OCI-LY1 (cell line): ENCODE measurements at regions not wholly inside any gene's neighbourhood (a gene's known extent, or its start where the extent isn't known, plus 50 kb on each side); places are given as distances from the start of the nearest gene placed in this dataset.

ENCODE experiments used
- CTCF ChIP-seq: fragments of 200-600 bp; sonication (generic), shearing (Covaris generic); IDR thresholded peaks from 2 replicates; pipeline ENCODE4 v1.5.1; 2017; ENCODE audit warnings: mild to moderate bottlenecking, antibody characterized with exemption, low read length, moderate library complexity, mixed read lengths
- EZH2 ChIP-seq: fragments of 200-600 bp; sonication (generic), shearing (Covaris generic); IDR thresholded peaks from 2 replicates; pipeline ENCODE4 v1.8.0; 2017; ENCODE audit warnings: borderline replicate concordance, mixed run types, mild to moderate bottlenecking, antibody characterized with exemption, low read length, moderate library complexity, mixed read lengths

GRCh38 chr3:118110211-118110610, 924.4 kb downstream of the IGSF11 start:
- TF ChIP-seq CTCF (no peak), EZH2 (no peak)
